Panc1 (cell line): ENCODE measurements at regions not wholly inside any gene's neighbourhood (a gene's known extent, or its start where the extent isn't known, plus 50 kb on each side); places are given as distances from the start of the nearest gene placed in this dataset. TPM values are rescaled to one million over a fixed set of nuclear protein-coding genes. Genes with fewer than 3 reads are reported as not detected.

ENCODE experiments used
- ATAC-seq: fragments of 200-7000 bp; cut with Tn5 transposase; 2 replicates; pipeline ENCODE4 v1.9.1; 2020; ENCODE audit warnings: mild to moderate bottlenecking, moderate library complexity
- BruUV-seq: library from RNA; stranded (reverse); fragments of 400-500 nt; replicated peaks from 2 replicates; lab custom pipeline; 2021; lab: Mats Ljungman, UMichigan
- CTCF ChIA-PET: fragments of 300-600 bp; sonication (Branson Sonifier 250); formaldehyde crosslinking; loops from one replicate; lab custom pipeline; 2022; ENCODE audit warnings: antibody characterized with exemption; lab: Charles Lee
- POLR2A ChIA-PET: fragments of 300-600 bp; sonication (Branson Sonifier 250); formaldehyde crosslinking; loops from one replicate; lab custom pipeline; 2022; ENCODE audit warnings: antibody characterized with exemption; lab: Charles Lee
- DNase-seq: peaks from one replicate; pipeline ENCODE4 v3.0.0-alpha.2; 2010; ENCODE audit warnings: low read depth, low spot score
- H3K27ac ChIP-seq: 2 replicates; pipeline ENCODE4 v1.5.1; 2011; ENCODE audit warnings: mild to moderate bottlenecking, low read length, inconsistent platforms
- H3K27me3 ChIP-seq: fragments of 200-500 bp; sonication (Bioruptor generic); 2 replicates; pipeline ENCODE4 v1.6.0; 2014; ENCODE audit warnings: low read length, inconsistent platforms; ENCODE audit not compliant: control insufficient read depth, insufficient read depth
- H3K36me3 ChIP-seq: fragments of 200-500 bp; sonication (Bioruptor generic); 2 replicates; pipeline ENCODE4 v1.5.1; 2014; ENCODE audit warnings: inconsistent platforms, mild to moderate bottlenecking, low read length, moderate library complexity; ENCODE audit not compliant: control insufficient read depth, insufficient read depth
- H3K4me1 ChIP-seq: 2 replicates; pipeline ENCODE4 v1.5.1; 2011; ENCODE audit warnings: inconsistent platforms, mild to moderate bottlenecking, low read length, moderate library complexity; ENCODE audit not compliant: control insufficient read depth, insufficient read depth
- H3K4me3 ChIP-seq, 2 experiments: 2 replicates each; pipeline ENCODE4 v1.5.1; 2011 to 2012; ENCODE audit warnings: low read depth in 2 of 2, low read length in 2 of 2, mild to moderate bottlenecking in 2 of 2, inconsistent platforms in 1 of 2, moderate library complexity in 1 of 2
- H3K9me3 ChIP-seq: fragments of 200-500 bp; sonication (Bioruptor generic); 2 replicates; pipeline ENCODE4 v1.5.1; 2014; ENCODE audit warnings: low read depth, mild to moderate bottlenecking, inconsistent platforms, low read length, moderate library complexity; ENCODE audit not compliant: control insufficient read depth, insufficient read depth
- POLR2AphosphoS5 ChIP-seq: IDR thresholded peaks from 2 replicates; pipeline ENCODE4 v1.6.1; 2012; ENCODE audit warnings: mild to moderate bottlenecking, low read depth, low read length, moderate library complexity
- SIN3A ChIP-seq: IDR thresholded peaks from 2 replicates; pipeline ENCODE4 v1.6.1; 2012; ENCODE audit warnings: low read depth, mild to moderate bottlenecking, low read length, moderate library complexity, borderline replicate concordance; ENCODE audit not compliant: insufficient read depth
- TCF7L2 ChIP-seq: IDR thresholded peaks from 2 replicates; pipeline ENCODE4 v1.6.1; 2011; ENCODE audit warnings: mild to moderate bottlenecking, low read depth, low read length, inconsistent platforms
- in situ Hi-C: cut with HindIII; loops from 2 replicates; pipeline ENCODE4 v1.10.0; 2016; ENCODE audit warnings: low sequenced_read_pairs, low pct_unique_long_range_greater_than_20kb
- intact Hi-C: fragments of 100-400 bp; cut with micrococcal nuclease; formaldehyde crosslinking; loops from one replicate; pipeline ENCODE4 v1.10.0; 2022; ENCODE audit not compliant: unreplicated experiment
- microRNA-seq: library from miRNA; unstranded; fragments of <30 nt; microRNA quantifications from one replicate; pipeline ENCODE4 v1.1.0, GENCODE V29; 2020; ENCODE audit not compliant: unreplicated experiment
- TF ChIP-seq, protein P1 (sequence below): fragments of 450-650 bp; IDR thresholded peaks from 2 replicates; pipeline ENCODE4 v1.5.1; 2017; ENCODE audit warnings: mild to moderate bottlenecking
- TF ChIP-seq, protein P2 (sequence below), 2 experiments: IDR thresholded peaks; 2 replicates each; pipeline ENCODE4 v1.6.1; 2011 to 2012; ENCODE audit warnings: low read depth in 2 of 2, control low read depth in 1 of 2, low read length in 1 of 2, mild to moderate bottlenecking in 1 of 2, moderate library complexity in 1 of 2; ENCODE audit not compliant: insufficient read depth in 1 of 2

DNA sequence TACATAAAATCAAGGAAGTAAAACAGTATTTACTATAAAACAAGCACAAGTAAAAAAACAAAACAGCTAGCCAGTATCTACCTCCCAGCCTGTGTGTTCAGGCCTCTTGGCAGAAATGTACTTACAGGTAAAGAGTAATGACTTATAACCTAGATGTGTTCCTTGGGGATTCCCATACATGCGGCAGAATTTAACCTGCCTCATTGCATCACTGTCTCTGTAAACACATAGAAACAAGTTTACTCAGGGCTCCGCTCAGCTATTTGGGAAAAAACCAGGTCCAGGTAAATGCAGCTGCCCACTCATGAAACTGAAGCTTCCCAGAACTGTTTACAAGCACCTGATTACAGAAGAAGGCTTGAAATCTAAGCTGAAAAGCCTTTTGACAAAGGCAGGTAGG, 50.7 kb upstream of the SERP2 start:
- Histone ChIP-seq H3K27me3 (no peaks in the 10 kb centered on the region), H3K36me3 (no peaks in the 10 kb centered on the region), H3K27ac (no peak overlapping the region), H3K9me3 (no peaks in the 10 kb centered on the region), H3K4me1 (no peaks in the 10 kb centered on the region), H3K4me3 (no peak overlapping the region)
- intact Hi-C loops: no loop called here
- BruUV-seq: no TSS peak
- POLR2A ChIA-PET: no interaction called here
- DNase-seq (no peak), ATAC-seq (no peak)
- in situ Hi-C loops: no loop called here
- CTCF ChIA-PET: no interaction called here
- TF ChIP-seq POLR2AphosphoS5: no peak
- TF ChIP-seq SIN3A: no peak
- TF ChIP-seq TCF7L2: no peak
- TF ChIP-seq, protein P1, sequence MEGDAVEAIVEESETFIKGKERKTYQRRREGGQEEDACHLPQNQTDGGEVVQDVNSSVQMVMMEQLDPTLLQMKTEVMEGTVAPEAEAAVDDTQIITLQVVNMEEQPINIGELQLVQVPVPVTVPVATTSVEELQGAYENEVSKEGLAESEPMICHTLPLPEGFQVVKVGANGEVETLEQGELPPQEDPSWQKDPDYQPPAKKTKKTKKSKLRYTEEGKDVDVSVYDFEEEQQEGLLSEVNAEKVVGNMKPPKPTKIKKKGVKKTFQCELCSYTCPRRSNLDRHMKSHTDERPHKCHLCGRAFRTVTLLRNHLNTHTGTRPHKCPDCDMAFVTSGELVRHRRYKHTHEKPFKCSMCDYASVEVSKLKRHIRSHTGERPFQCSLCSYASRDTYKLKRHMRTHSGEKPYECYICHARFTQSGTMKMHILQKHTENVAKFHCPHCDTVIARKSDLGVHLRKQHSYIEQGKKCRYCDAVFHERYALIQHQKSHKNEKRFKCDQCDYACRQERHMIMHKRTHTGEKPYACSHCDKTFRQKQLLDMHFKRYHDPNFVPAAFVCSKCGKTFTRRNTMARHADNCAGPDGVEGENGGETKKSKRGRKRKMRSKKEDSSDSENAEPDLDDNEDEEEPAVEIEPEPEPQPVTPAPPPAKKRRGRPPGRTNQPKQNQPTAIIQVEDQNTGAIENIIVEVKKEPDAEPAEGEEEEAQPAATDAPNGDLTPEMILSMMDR: no peak
- TF ChIP-seq, protein P2, sequence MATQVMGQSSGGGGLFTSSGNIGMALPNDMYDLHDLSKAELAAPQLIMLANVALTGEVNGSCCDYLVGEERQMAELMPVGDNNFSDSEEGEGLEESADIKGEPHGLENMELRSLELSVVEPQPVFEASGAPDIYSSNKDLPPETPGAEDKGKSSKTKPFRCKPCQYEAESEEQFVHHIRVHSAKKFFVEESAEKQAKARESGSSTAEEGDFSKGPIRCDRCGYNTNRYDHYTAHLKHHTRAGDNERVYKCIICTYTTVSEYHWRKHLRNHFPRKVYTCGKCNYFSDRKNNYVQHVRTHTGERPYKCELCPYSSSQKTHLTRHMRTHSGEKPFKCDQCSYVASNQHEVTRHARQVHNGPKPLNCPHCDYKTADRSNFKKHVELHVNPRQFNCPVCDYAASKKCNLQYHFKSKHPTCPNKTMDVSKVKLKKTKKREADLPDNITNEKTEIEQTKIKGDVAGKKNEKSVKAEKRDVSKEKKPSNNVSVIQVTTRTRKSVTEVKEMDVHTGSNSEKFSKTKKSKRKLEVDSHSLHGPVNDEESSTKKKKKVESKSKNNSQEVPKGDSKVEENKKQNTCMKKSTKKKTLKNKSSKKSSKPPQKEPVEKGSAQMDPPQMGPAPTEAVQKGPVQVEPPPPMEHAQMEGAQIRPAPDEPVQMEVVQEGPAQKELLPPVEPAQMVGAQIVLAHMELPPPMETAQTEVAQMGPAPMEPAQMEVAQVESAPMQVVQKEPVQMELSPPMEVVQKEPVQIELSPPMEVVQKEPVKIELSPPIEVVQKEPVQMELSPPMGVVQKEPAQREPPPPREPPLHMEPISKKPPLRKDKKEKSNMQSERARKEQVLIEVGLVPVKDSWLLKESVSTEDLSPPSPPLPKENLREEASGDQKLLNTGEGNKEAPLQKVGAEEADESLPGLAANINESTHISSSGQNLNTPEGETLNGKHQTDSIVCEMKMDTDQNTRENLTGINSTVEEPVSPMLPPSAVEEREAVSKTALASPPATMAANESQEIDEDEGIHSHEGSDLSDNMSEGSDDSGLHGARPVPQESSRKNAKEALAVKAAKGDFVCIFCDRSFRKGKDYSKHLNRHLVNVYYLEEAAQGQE (IDR thresholded peaks at IDR 0.05; ENCODE audit: insufficient read depth in 1 of 2, low read depth in 2 of 2, low read length in 1 of 2): no peak

DNA sequence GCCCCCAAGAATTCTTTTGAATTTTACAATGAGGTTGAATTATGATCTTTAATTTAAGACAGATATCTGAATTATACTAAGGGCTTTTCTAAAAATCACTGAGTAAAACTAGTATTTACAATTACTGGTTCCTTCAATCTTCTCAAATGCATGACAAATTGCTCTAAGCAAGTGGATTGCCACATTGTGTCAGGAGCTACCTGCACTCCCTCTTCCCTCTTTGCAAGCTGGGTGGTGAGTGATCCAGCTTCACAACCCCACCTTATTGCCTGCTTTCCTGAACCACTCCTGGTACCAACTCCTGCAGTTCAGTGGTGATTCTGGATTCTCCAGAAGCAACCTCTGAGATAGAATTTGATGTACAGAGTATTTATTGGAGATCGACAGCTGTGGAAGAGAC, 49.9 kb upstream of the SERP2 start:
- in situ Hi-C loops (no loop called here), intact Hi-C loops (no loop called here)
- no peak for DNase-seq
- Histone ChIP-seq H3K4me1 (no peaks in the 10 kb centered on the region), H3K27me3 (no peaks in the 10 kb centered on the region), H3K9me3 (no peaks in the 10 kb centered on the region), H3K4me3 (no peak overlapping the region), H3K27ac (no peak overlapping the region), H3K36me3 (no peaks in the 10 kb centered on the region)
- ChIA-PET CTCF (no interaction called here), POLR2A (no interaction called here)
- ATAC-seq: no peak
- BruUV-seq: no TSS peak
- TF ChIP-seq, protein P2 (IDR thresholded peaks at IDR 0.05; ENCODE audit: insufficient read depth in 1 of 2, low read depth in 2 of 2, low read length in 1 of 2): no peak
- TF ChIP-seq, protein P1: no peak
- TF ChIP-seq TCF7L2: no peak
- TF ChIP-seq POLR2AphosphoS5: no peak
- no peak for TF ChIP-seq SIN3A

Small RNAs in the stretch of these regions (microRNA-seq; reads per million reads assigned to microRNA genes)
- gene MIR8079: not detected
